ENCODE measurements at regions not wholly inside any gene's neighbourhood (a gene's known extent, or its start where the extent isn't known, plus 50 kb on each side); places are given as distances from the start of the nearest gene placed in this dataset.

DNA sequence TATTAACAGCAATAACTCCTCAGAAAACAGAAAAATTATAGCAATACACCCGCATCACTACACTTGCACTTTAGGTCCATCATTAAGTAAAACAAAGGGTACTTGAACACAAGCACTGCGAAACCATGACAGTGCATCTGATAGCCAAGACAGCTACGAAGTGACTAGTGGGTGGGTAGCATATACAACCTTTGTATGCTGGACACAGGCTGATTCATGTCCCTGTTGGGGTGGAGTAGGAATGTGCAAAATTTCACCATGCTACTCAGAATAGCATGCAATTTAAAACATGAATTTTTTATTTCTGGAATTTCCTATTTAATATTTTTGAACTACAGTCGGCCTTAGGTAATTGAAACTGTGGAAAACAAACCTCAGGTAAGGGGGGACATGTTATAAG lies 2414.1 kb downstream of the TP53TG3F start:
- Histone ChIP-seq H3K27me3 (ENCODE audit: insufficient read depth, insufficient read length) (no peaks in the 10 kb centered on the region), H3K9me3 (ENCODE audit: insufficient read depth, low read length) (peaks cover 6% of the 10 kb centered on the region; the same call in 1 of the 2 replicates), H3K36me3 (ENCODE audit: insufficient read depth, insufficient read length, low read length) (no peaks in the 10 kb centered on the region), H3K9ac (ENCODE audit: insufficient read length, low read depth) (no peak overlapping the region), H3K4me3 (ENCODE audit: insufficient read length, low read depth) (no peak overlapping the region), H3K4me1 (ENCODE audit: insufficient read depth, insufficient read length) (peaks cover 2% of the 10 kb centered on the region)
- DNase-seq (ENCODE audit: low read depth, low spot score) = no peak
- TF ChIP-seq ZNF274 (IDR thresholded peaks at IDR 0.05; ENCODE audit: low read depth, low read length) = no peak
- no peak for TF ChIP-seq SUZ12 (IDR thresholded peaks at IDR 0.05; ENCODE audit: extremely low read depth, insufficient read depth, insufficient read length)
- no peak for TF ChIP-seq YY1 (IDR thresholded peaks at IDR 0.05; ENCODE audit: insufficient read depth, insufficient read length)

DNA sequence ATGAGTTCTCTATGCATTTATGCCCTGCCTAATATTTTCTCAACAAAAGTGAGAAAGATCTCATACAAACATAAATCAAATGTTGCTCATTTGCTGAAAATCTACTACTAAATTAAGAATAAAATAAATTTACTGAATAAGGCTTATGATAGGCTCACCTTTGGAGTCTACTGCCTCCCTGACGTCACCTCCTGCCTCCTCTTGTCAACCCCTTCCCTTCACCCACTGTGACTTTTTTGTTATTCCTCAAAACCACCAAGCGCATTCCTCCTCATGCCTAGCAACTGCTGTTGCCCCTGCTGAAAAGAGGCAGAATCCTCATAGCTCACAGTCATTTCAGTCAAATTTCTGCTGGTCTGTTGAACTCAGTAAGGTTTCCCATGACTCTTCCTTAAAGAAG lies 2422.2 kb downstream of the TP53TG3F start:
- Histone ChIP-seq H3K9ac (ENCODE audit: insufficient read length, low read depth) (no peak overlapping the region), H3K4me1 (ENCODE audit: insufficient read depth, insufficient read length) (no peaks in the 10 kb centered on the region), H3K9me3 (ENCODE audit: insufficient read depth, low read length) (peaks cover 10% of the 10 kb centered on the region; the same call in 1 of the 2 replicates), H3K4me3 (ENCODE audit: insufficient read length, low read depth) (no peak overlapping the region), H3K27me3 (ENCODE audit: insufficient read depth, insufficient read length) (no peaks in the 10 kb centered on the region), H3K36me3 (ENCODE audit: insufficient read depth, insufficient read length, low read length) (no peaks in the 10 kb centered on the region)
- no peak for DNase-seq (ENCODE audit: low read depth, low spot score)
- TF ChIP-seq ZNF274 (IDR thresholded peaks at IDR 0.05; ENCODE audit: low read depth, low read length) (no peak), SUZ12 (IDR thresholded peaks at IDR 0.05; ENCODE audit: extremely low read depth, insufficient read depth, insufficient read length) (no peak), YY1 (IDR thresholded peaks at IDR 0.05; ENCODE audit: insufficient read depth, insufficient read length) (no peak)

DNA sequence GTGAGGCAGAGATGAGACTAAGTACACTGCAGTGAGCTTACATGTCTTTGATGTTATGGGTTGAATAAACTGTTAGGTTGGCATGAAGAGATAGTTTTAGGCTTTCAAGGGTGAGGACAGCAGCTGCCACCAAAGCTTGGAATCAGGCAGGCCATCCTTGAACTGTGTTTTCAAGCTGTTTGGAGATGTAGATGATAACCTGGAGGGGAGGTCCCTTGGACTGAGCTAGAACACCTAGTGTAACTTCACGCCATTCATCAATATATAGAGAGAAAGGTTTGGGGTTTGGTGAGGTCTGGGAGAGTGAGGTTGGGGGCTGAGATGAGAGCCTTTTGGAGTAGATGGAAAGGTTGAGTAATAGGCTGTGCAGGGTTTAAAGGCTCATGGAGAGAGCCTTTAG lies 2447.0 kb downstream of the TP53TG3F start:
- Histone ChIP-seq H3K9ac (ENCODE audit: insufficient read length, low read depth) (no peak overlapping the region), H3K9me3 (ENCODE audit: insufficient read depth, low read length) (peaks cover 5% of the 10 kb centered on the region; the same call in 1 of the 2 replicates), H3K36me3 (ENCODE audit: insufficient read depth, insufficient read length, low read length) (no peaks in the 10 kb centered on the region), H3K4me1 (ENCODE audit: insufficient read depth, insufficient read length) (no peaks in the 10 kb centered on the region), H3K4me3 (ENCODE audit: insufficient read length, low read depth) (no peak overlapping the region), H3K27me3 (ENCODE audit: insufficient read depth, insufficient read length) (no peaks in the 10 kb centered on the region)
- no peak for DNase-seq (ENCODE audit: low read depth, low spot score)
- TF ChIP-seq SUZ12 (IDR thresholded peaks at IDR 0.05; ENCODE audit: extremely low read depth, insufficient read depth, insufficient read length) (no peak), ZNF274 (IDR thresholded peaks at IDR 0.05; ENCODE audit: low read depth, low read length) (no peak), YY1 (IDR thresholded peaks at IDR 0.05; ENCODE audit: insufficient read depth, insufficient read length) (no peak)

GRCh38 chr16:35908152-35908551 lies 2448.7 kb downstream of the TP53TG3F start:
- Histone ChIP-seq H3K4me3 (ENCODE audit: insufficient read length, low read depth) (no peak overlapping the region), H3K4me1 (ENCODE audit: insufficient read depth, insufficient read length) (no peaks in the 10 kb centered on the region), H3K9me3 (ENCODE audit: insufficient read depth, low read length) (peaks cover 5% of the 10 kb centered on the region; the same call in 1 of the 2 replicates), H3K9ac (ENCODE audit: insufficient read length, low read depth) (no peak overlapping the region), H3K36me3 (ENCODE audit: insufficient read depth, insufficient read length, low read length) (no peaks in the 10 kb centered on the region), H3K27me3 (ENCODE audit: insufficient read depth, insufficient read length) (no peaks in the 10 kb centered on the region)
- no peak for DNase-seq (ENCODE audit: low read depth, low spot score)
- TF ChIP-seq SUZ12 (IDR thresholded peaks at IDR 0.05; ENCODE audit: extremely low read depth, insufficient read depth, insufficient read length) (no peak), ZNF274 (IDR thresholded peaks at IDR 0.05; ENCODE audit: low read depth, low read length) (no peak), YY1 (IDR thresholded peaks at IDR 0.05; ENCODE audit: insufficient read depth, insufficient read length) (no peak)

GRCh38 chr16:35908942-35909341 lies 2449.5 kb downstream of the TP53TG3F start:
- H3K36me3 ChIP-seq (ENCODE audit: insufficient read depth, insufficient read length, low read length) = no peaks in the 10 kb centered on the region
- H3K4me3 ChIP-seq (ENCODE audit: insufficient read length, low read depth) = no peak overlapping the region
- no peaks in the 10 kb centered on the region for H3K27me3 ChIP-seq (ENCODE audit: insufficient read depth, insufficient read length)
- no peak overlapping the region for H3K9ac ChIP-seq (ENCODE audit: insufficient read length, low read depth)
- H3K9me3 ChIP-seq (ENCODE audit: insufficient read depth, low read length) = peaks cover 5% of the 10 kb centered on the region; the same call in 1 of the 2 replicates
- H3K4me1 ChIP-seq (ENCODE audit: insufficient read depth, insufficient read length) = no peaks in the 10 kb centered on the region
- TF ChIP-seq SUZ12 (IDR thresholded peaks at IDR 0.05; ENCODE audit: extremely low read depth, insufficient read depth, insufficient read length) (no peak), YY1 (IDR thresholded peaks at IDR 0.05; ENCODE audit: insufficient read depth, insufficient read length) (no peak), ZNF274 (IDR thresholded peaks at IDR 0.05; ENCODE audit: low read depth, low read length) (no peak)
- DNase-seq (ENCODE audit: low read depth, low spot score) = peak; percentile 43

DNA sequence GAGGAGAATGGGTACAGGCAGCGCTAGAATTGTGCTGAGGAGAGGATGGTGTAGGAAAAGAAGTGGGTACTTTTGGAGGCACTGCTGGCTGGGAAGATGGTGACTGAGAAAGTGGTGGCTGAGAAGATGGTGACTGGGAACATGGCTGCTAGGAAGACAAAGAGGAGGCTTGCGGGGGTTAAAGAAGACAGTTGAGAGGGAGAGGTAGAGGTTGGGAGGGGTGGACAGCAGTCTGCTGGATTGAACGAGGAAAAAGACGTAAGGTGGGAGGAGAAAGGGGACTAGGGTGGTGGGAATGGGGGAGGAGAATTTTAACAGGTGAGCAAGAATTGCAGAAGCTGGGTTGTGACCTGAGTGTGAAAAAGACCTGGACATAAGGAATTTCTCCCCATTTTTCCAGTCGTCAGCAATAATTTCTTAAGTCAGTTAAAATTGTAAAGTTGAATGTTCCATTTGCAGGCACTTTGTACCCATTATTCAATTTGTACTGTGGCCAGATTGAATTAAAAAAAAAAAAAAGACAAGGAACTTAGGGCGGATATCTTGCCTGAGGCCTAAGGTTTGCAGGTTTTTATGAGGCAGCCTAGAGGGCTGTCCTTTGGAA lies 2450.0 kb downstream of the TP53TG3F start:
- Histone ChIP-seq H3K9me3 (ENCODE audit: insufficient read depth, low read length) (peaks cover 5% of the 10 kb centered on the region; the same call in 1 of the 2 replicates), H3K36me3 (ENCODE audit: insufficient read depth, insufficient read length, low read length) (no peaks in the 10 kb centered on the region), H3K9ac (ENCODE audit: insufficient read length, low read depth) (no peak overlapping the region), H3K4me3 (ENCODE audit: insufficient read length, low read depth) (no peak overlapping the region), H3K27me3 (ENCODE audit: insufficient read depth, insufficient read length) (no peaks in the 10 kb centered on the region), H3K4me1 (ENCODE audit: insufficient read depth, insufficient read length) (no peaks in the 10 kb centered on the region)
- DNase-seq (ENCODE audit: low read depth, low spot score) = no peak
- TF ChIP-seq YY1 (IDR thresholded peaks at IDR 0.05; ENCODE audit: insufficient read depth, insufficient read length) (no peak), ZNF274 (IDR thresholded peaks at IDR 0.05; ENCODE audit: low read depth, low read length) (no peak), SUZ12 (IDR thresholded peaks at IDR 0.05; ENCODE audit: extremely low read depth, insufficient read depth, insufficient read length) (no peak)

GRCh38 chr16:35910409-35910808 lies 2451.0 kb downstream of the TP53TG3F start:
- DNase-seq (ENCODE audit: low read depth, low spot score) = no peak
- Histone ChIP-seq H3K36me3 (ENCODE audit: insufficient read depth, insufficient read length, low read length) (no peaks in the 10 kb centered on the region), H3K27me3 (ENCODE audit: insufficient read depth, insufficient read length) (no peaks in the 10 kb centered on the region), H3K4me3 (ENCODE audit: insufficient read length, low read depth) (no peak overlapping the region), H3K4me1 (ENCODE audit: insufficient read depth, insufficient read length) (no peaks in the 10 kb centered on the region), H3K9me3 (ENCODE audit: insufficient read depth, low read length) (peaks cover 5% of the 10 kb centered on the region; the same call in 1 of the 2 replicates), H3K9ac (ENCODE audit: insufficient read length, low read depth) (no peak overlapping the region)
- TF ChIP-seq ZNF274 (IDR thresholded peaks at IDR 0.05; ENCODE audit: low read depth, low read length) (no peak), SUZ12 (IDR thresholded peaks at IDR 0.05; ENCODE audit: extremely low read depth, insufficient read depth, insufficient read length) (no peak), YY1 (IDR thresholded peaks at IDR 0.05; ENCODE audit: insufficient read depth, insufficient read length) (no peak)

Data from NT2/D1 (cell line).